Mesenchymal stem cell (in vitro differentiated cells and primary cell): ENCODE measurements at regions not wholly inside any gene's neighbourhood (a gene's known extent, or its start where the extent isn't known, plus 50 kb on each side); places are given as distances from the start of the nearest gene placed in this dataset.

Experiments used
- DNase-seq: peaks from one replicate; pipeline ENCODE4 v3.0.0-alpha.2; 2013
- H2AFZ ChIP-seq: one replicate; pipeline ENCODE4 v1.6.1; 2013; ENCODE audit warnings: low read depth, mild to moderate bottlenecking, control low read depth, inconsistent platforms, low read length, moderate library complexity
- H2AK5ac ChIP-seq: 2 replicates; pipeline ENCODE4 v1.6.1; 2013; ENCODE audit warnings: low read length, moderate library complexity, mild to moderate bottlenecking, inconsistent platforms; ENCODE audit not compliant: severe bottlenecking
- H2BK120ac ChIP-seq: one replicate; pipeline ENCODE4 v1.6.1; 2013; ENCODE audit warnings: low read depth, mild to moderate bottlenecking, inconsistent platforms, low read length, moderate library complexity
- H2BK12ac ChIP-seq, 2 experiments: one replicate each; pipeline ENCODE4 v1.6.1; 2013; ENCODE audit warnings: inconsistent platforms in 2 of 2, low read length in 2 of 2, mild to moderate bottlenecking in 2 of 2, moderate library complexity in 2 of 2, control low read depth in 1 of 2
- H2BK15ac ChIP-seq: one replicate; pipeline ENCODE4 v1.6.1; 2013; ENCODE audit warnings: mild to moderate bottlenecking, low read depth, inconsistent platforms; ENCODE audit not compliant: poor library complexity, severe bottlenecking
- H2BK5ac ChIP-seq: 2 replicates; pipeline ENCODE4 v1.6.1; 2013; ENCODE audit warnings: low read depth, mild to moderate bottlenecking, low read length, control low read depth, inconsistent platforms; ENCODE audit not compliant: poor library complexity, severe bottlenecking
- H3K14ac ChIP-seq, 2 experiments: one replicate each; pipeline ENCODE4 v1.6.1; 2013; ENCODE audit warnings: inconsistent platforms in 2 of 2, low read length in 2 of 2, control low read depth in 1 of 2, mild to moderate bottlenecking in 1 of 2, moderate library complexity in 1 of 2
- H3K18ac ChIP-seq, 2 experiments: one replicate each; pipeline ENCODE4 v1.6.1; 2013; ENCODE audit warnings: inconsistent platforms in 2 of 2, low read length in 2 of 2, control low read depth in 1 of 2, low read depth in 1 of 2, mild to moderate bottlenecking in 1 of 2
- H3K23ac ChIP-seq, 2 experiments: one replicate each; pipeline ENCODE4 v1.6.1; 2013; ENCODE audit warnings: inconsistent platforms in 2 of 2, low read length in 2 of 2, mild to moderate bottlenecking in 2 of 2, moderate library complexity in 2 of 2, control low read depth in 1 of 2
- H3K27ac ChIP-seq: 2 replicates; pipeline ENCODE4 v1.5.1; 2013; ENCODE audit warnings: mild to moderate bottlenecking, moderate library complexity, low read length, control low read depth, inconsistent platforms; ENCODE audit not compliant: poor library complexity, severe bottlenecking
- H3K27me3 ChIP-seq, 2 experiments: 2 replicates each; pipeline versions ENCODE4 v1.6.1 to v1.7.0; 2013; ENCODE audit warnings: low read length in 2 of 2, mild to moderate bottlenecking in 2 of 2, moderate library complexity in 2 of 2, control low read depth in 1 of 2, inconsistent platforms in 1 of 2; ENCODE audit not compliant: control insufficient read depth in 1 of 2, insufficient read depth in 1 of 2
- H3K36me3 ChIP-seq, 2 experiments: 2 replicates each; pipeline versions ENCODE4 v1.6.1 to v1.7.0; 2013; ENCODE audit warnings: low read length in 2 of 2, control low read depth in 1 of 2, inconsistent platforms in 1 of 2, low read depth in 1 of 2, mild to moderate bottlenecking in 1 of 2; ENCODE audit not compliant: insufficient read depth in 2 of 2, control insufficient read depth in 1 of 2
- H3K4ac ChIP-seq, 2 experiments: one replicate each; pipeline ENCODE4 v1.6.1; 2013; ENCODE audit warnings: inconsistent platforms in 2 of 2, low read length in 2 of 2, mild to moderate bottlenecking in 2 of 2, moderate library complexity in 2 of 2, control low read depth in 1 of 2, low read depth in 1 of 2
- H3K4me1 ChIP-seq: 2 replicates; pipeline ENCODE4 v1.6.1; 2013; ENCODE audit warnings: low read depth, low read length, control low read depth; ENCODE audit not compliant: control insufficient read depth, insufficient read depth
- H3K4me2 ChIP-seq: 2 replicates; pipeline ENCODE4 v1.6.1; 2013; ENCODE audit warnings: low read length, mild to moderate bottlenecking, inconsistent platforms; ENCODE audit not compliant: poor library complexity, severe bottlenecking
- H3K4me3 ChIP-seq, 2 experiments: 2 replicates each; pipeline versions ENCODE4 v1.5.1 to v1.7.0; 2013; ENCODE audit warnings: low read length in 2 of 2, mild to moderate bottlenecking in 2 of 2, control low read depth in 1 of 2, low read depth in 1 of 2; ENCODE audit not compliant: insufficient read depth in 1 of 2
- H3K79me1 ChIP-seq: replicated peaks from 2 replicates; pipeline ENCODE4 v1.6.1; 2013; ENCODE audit warnings: mild to moderate bottlenecking, control low read depth, low read length, inconsistent platforms; ENCODE audit not compliant: poor library complexity, severe bottlenecking
- H3K9ac ChIP-seq: 2 replicates; pipeline ENCODE4 v1.7.0; 2013; ENCODE audit warnings: mild to moderate bottlenecking, low read length, moderate library complexity
- H3K9me3 ChIP-seq: 2 replicates; pipeline ENCODE4 v1.7.0; 2013; ENCODE audit warnings: mild to moderate bottlenecking, low read length; ENCODE audit not compliant: control insufficient read depth
- H4K8ac ChIP-seq: one replicate; pipeline ENCODE4 v1.6.1; 2013; ENCODE audit warnings: inconsistent platforms, mild to moderate bottlenecking, low read length, moderate library complexity
- H4K91ac ChIP-seq: one replicate; pipeline ENCODE4 v1.6.1; 2013; ENCODE audit warnings: mild to moderate bottlenecking, low read length, inconsistent platforms
- WGBS: methylation state at CpG from one replicate; pipeline ENCODE4 v1.1.7; 2013; ENCODE audit warnings: mixed read lengths; 5-methylcytosine and 5-hydroxymethylcytosine counted together

- Histone ChIP-seq H2AFZ (no peak overlapping the region), H3K4ac (no peak overlapping the region), H3K9ac (no peak overlapping the region), H3K9me3 (no peaks in the 10 kb centered on the region), H2AK5ac (no peak overlapping the region), H2BK5ac (no peak overlapping the region), H3K23ac (no peak overlapping the region), H4K8ac (no peak overlapping the region), H4K91ac (no peak overlapping the region), H3K4me3 (no peak overlapping the region), H2BK12ac (no peak overlapping the region), H3K14ac (no peak overlapping the region), H3K79me1 (no peaks in the 10 kb centered on the region), H2BK120ac (no peak overlapping the region), H3K4me2 (no peak overlapping the region), H3K27ac (no peak overlapping the region), H3K18ac (no peak overlapping the region), H3K36me3 (no peaks in the 10 kb centered on the region), H2BK15ac (no peak overlapping the region), H3K27me3 (peaks cover 0 to 7% of the 10 kb centered on the region in 2 experiments), H3K4me1 (no peaks in the 10 kb centered on the region)
- DNase-seq: no peak
- WGBS: 76% methylated on average over 4 of the region's 5 CpGs
Observed at GRCh38 chr16:26642047-26642664, 424.6 kb upstream of the C16orf82 start.

- Histone ChIP-seq H4K8ac (no peak overlapping the region), H3K9ac (no peak overlapping the region), H3K27ac (no peak overlapping the region), H2BK120ac (no peak overlapping the region), H3K18ac (no peak overlapping the region), H4K91ac (no peak overlapping the region), H3K79me1 (no peaks in the 10 kb centered on the region), H3K14ac (no peak overlapping the region), H3K4me1 (no peaks in the 10 kb centered on the region), H3K27me3 (peaks cover 0 to 7% of the 10 kb centered on the region in 2 experiments), H3K36me3 (no peaks in the 10 kb centered on the region), H3K4ac (no peak overlapping the region), H2BK12ac (no peak overlapping the region), H2AFZ (no peak overlapping the region), H3K9me3 (no peaks in the 10 kb centered on the region), H2BK5ac (no peak overlapping the region), H3K23ac (no peak overlapping the region), H2BK15ac (no peak overlapping the region), H3K4me2 (no peak overlapping the region), H2AK5ac (no peak overlapping the region), H3K4me3 (no peak overlapping the region)
- 32% methylated on average over 2 of the region's 3 CpGs for WGBS
- DNase-seq: no peak
Observed at GRCh38 chr16:26643519-26643918, 423.2 kb upstream of the C16orf82 start.

- Histone ChIP-seq H3K27me3 (peaks cover 0 to 7% of the 10 kb centered on the region in 2 experiments), H3K23ac (no peak overlapping the region), H2AFZ (no peak overlapping the region), H2AK5ac (no peak overlapping the region), H3K9ac (no peak overlapping the region), H3K14ac (no peak overlapping the region), H3K27ac (no peak overlapping the region), H2BK5ac (no peak overlapping the region), H3K4ac (no peak overlapping the region), H4K8ac (no peak overlapping the region), H2BK15ac (no peak overlapping the region), H3K4me2 (no peak overlapping the region), H3K9me3 (no peaks in the 10 kb centered on the region), H2BK12ac (no peak overlapping the region), H3K4me1 (no peaks in the 10 kb centered on the region), H3K4me3 (no peak overlapping the region), H4K91ac (no peak overlapping the region), H3K18ac (no peak overlapping the region), H3K79me1 (no peaks in the 10 kb centered on the region), H2BK120ac (no peak overlapping the region), H3K36me3 (no peaks in the 10 kb centered on the region)
- 75% methylated on average over 11 of the region's 11 CpGs for WGBS
- no peak for DNase-seq
Observed at GRCh38 chr16:26644912-26645543, 421.7 kb upstream of the C16orf82 start.

GRCh38 chr16:26645614-26646013 lies 421.1 kb upstream of the C16orf82 start:
- Histone ChIP-seq H3K27ac (no peak overlapping the region), H2AFZ (no peak overlapping the region), H2BK12ac (no peak overlapping the region), H3K27me3 (peaks cover 0 to 7% of the 10 kb centered on the region in 2 experiments), H3K79me1 (no peaks in the 10 kb centered on the region), H4K91ac (no peak overlapping the region), H3K9ac (no peak overlapping the region), H2BK5ac (no peak overlapping the region), H3K4ac (no peak overlapping the region), H3K18ac (no peak overlapping the region), H3K36me3 (no peaks in the 10 kb centered on the region), H3K4me1 (no peaks in the 10 kb centered on the region), H3K4me3 (no peak overlapping the region), H4K8ac (no peak overlapping the region), H3K9me3 (no peaks in the 10 kb centered on the region), H3K23ac (no peak overlapping the region), H3K14ac (no peak overlapping the region), H2BK15ac (no peak overlapping the region), H2BK120ac (no peak overlapping the region), H2AK5ac (no peak overlapping the region), H3K4me2 (no peak overlapping the region)
- 29% methylated on average over 9 of the region's 9 CpGs for WGBS
- no peak for DNase-seq
